Astrocyte of the hippocampus (primary cell): ENCODE measurements at regions not wholly inside any gene's neighbourhood (a gene's known extent, or its start where the extent isn't known, plus 50 kb on each side); places are given as distances from the start of the nearest gene placed in this dataset.

ENCODE experiments used
- DNase-seq: peaks from one replicate; pipeline ENCODE4 v3.0.0; 2011; ENCODE audit warnings: low read depth, low spot score

GRCh38 chr22:47631571-47632102 is 869.2 kb downstream of the TBC1D22A start:
- no peak for DNase-seq

GRCh38 chr22:47630741-47631534 is 868.5 kb downstream of the TBC1D22A start:
- DNase-seq = no peak

GRCh38 chr22:47629791-47630655 is 867.6 kb downstream of the TBC1D22A start:
- DNase-seq = no peak

GRCh38 chr22:47629273-47629711 is 866.8 kb downstream of the TBC1D22A start:
- no peak for DNase-seq

- DNase-seq = no peak
Observed at GRCh38 chr22:47628477-47629272, 866.2 kb downstream of the TBC1D22A start.

- DNase-seq = no peak
Observed at GRCh38 chr22:47627556-47628253, 865.3 kb downstream of the TBC1D22A start.

- DNase-seq = no peak
Observed at GRCh38 chr22:47626428-47627390, 864.3 kb downstream of the TBC1D22A start.

GRCh38 chr22:47625531-47626427 is 863.3 kb downstream of the TBC1D22A start:
- no peak for DNase-seq

- no peak for DNase-seq
Observed at GRCh38 chr22:47625013-47625385, 862.5 kb downstream of the TBC1D22A start.

- no peak for DNase-seq
Observed at GRCh38 chr22:47624252-47625012, 862.0 kb downstream of the TBC1D22A start.

GRCh38 chr22:47623763-47624148 is 861.3 kb downstream of the TBC1D22A start:
- no peak for DNase-seq

- DNase-seq = no peak
Observed at GRCh38 chr22:47623066-47623762, 860.8 kb downstream of the TBC1D22A start.

- DNase-seq = no peak
Observed at GRCh38 chr22:47622541-47622940, 860.1 kb downstream of the TBC1D22A start.

GRCh38 chr22:47621253-47621652 is 858.8 kb downstream of the TBC1D22A start:
- no peak for DNase-seq

GRCh38 chr22:47620391-47620790 is 857.9 kb downstream of the TBC1D22A start:
- DNase-seq = no peak

- DNase-seq = no peak
Observed at GRCh38 chr22:47619631-47620030, 857.2 kb downstream of the TBC1D22A start.
